ENCODE measurements at regions not wholly inside any gene's neighbourhood (a gene's known extent, or its start where the extent isn't known, plus 50 kb on each side); places are given as distances from the start of the nearest gene placed in this dataset.

- no peak for DNase-seq (ENCODE audit: low read depth, low spot score)
- POLR2A ChIA-PET: no interaction called here
- Histone ChIP-seq H3K36me3 (ENCODE audit: control insufficient read depth in 1 of 2, insufficient read depth in 2 of 2, low read length in 2 of 2) (no peaks in the 10 kb centered on the region), H4K20me1 (ENCODE audit: insufficient read depth) (no peaks in the 10 kb centered on the region), H3K27ac (ENCODE audit: low read depth, low read length) (no peak overlapping the region), H3K4me1 (ENCODE audit: control insufficient read depth in 1 of 2, insufficient read depth in 2 of 2, low read length in 2 of 2) (peaks cover 0 to 3% of the 10 kb centered on the region in 2 experiments; a peak in 1 of 4 replicates), H3K4me2 (ENCODE audit: low read length) (no peak overlapping the region), H3K9me3 (ENCODE audit: control insufficient read depth in 1 of 2, insufficient read depth in 1 of 2, low read depth in 1 of 2, low read length in 2 of 2) (no peaks in the 10 kb centered on the region), H3K9ac (ENCODE audit: low read length) (no peak overlapping the region), H3K79me2 (ENCODE audit: insufficient read depth, low read length) (no peaks in the 10 kb centered on the region), H3K27me3 (ENCODE audit: insufficient read depth, low read length) (no peaks in the 10 kb centered on the region), H3K9me2 (ENCODE audit: insufficient read depth) (no peaks in the 10 kb centered on the region), H3K4me3 (replicated peaks in 1 of 2; ENCODE audit: low read depth in 1 of 2, low read length in 2 of 2) (no peak overlapping the region), H2AFZ (ENCODE audit: low read depth, low read length, poor library complexity, severe bottlenecking) (no peak overlapping the region)
- RAD21 ChIA-PET (ENCODE audit: low non-redundant PET in 1 of 2, low total read pairs in 2 of 2, uncharacterized antibody in 2 of 2, unreplicated experiment in 2 of 2): no interaction called here
- ATAC-seq: no peak
- intact Hi-C loops (cut with micrococcal nuclease): no loop called here
- BruUV-seq (replicated peaks): no TSS peak
- TF ChIP-seq POLR2A (IDR thresholded peaks at IDR 0.05; ENCODE audit: borderline replicate concordance, extremely low read depth, insufficient read depth, insufficient read length) (no peak), FOSL1 (IDR thresholded peaks at IDR 0.05; ENCODE audit: low read depth) (0 out of 2 replicates have a peak, but pooled peaks have one; percentile 13), CTCF (IDR thresholded peaks at IDR 0.05 in 2 of 3, conservative IDR thresholded peaks at IDR 0.05 in 1 of 3; ENCODE audit: borderline replicate concordance in 1 of 3, insufficient read depth in 1 of 3, low read depth in 2 of 3, low read length in 2 of 3) (no peak)
- CTCF ChIA-PET: no interaction called here
Observed at GRCh38 chr4:30103455-30103854, 616.7 kb upstream of the PCDH7 start.

GRCh38 chr4:30116401-30116800 is 603.8 kb upstream of the PCDH7 start:
- intact Hi-C loops (cut with micrococcal nuclease): no loop called here
- no peak overlapping the region for H3K9ac ChIP-seq (ENCODE audit: low read length)
- BruUV-seq (replicated peaks): no TSS peak
- no peaks in the 10 kb centered on the region for H3K36me3 ChIP-seq (ENCODE audit: control insufficient read depth in 1 of 2, insufficient read depth in 2 of 2, low read length in 2 of 2)
- POLR2A ChIA-PET: no interaction called here
- H2AFZ ChIP-seq (ENCODE audit: low read depth, low read length, poor library complexity, severe bottlenecking): no peak overlapping the region
- TF ChIP-seq MAX (IDR thresholded peaks at IDR 0.05) (no peak), ELF1 (IDR thresholded peaks at IDR 0.05; ENCODE audit: borderline replicate concordance, low read depth) (no peak), CEBPB (IDR thresholded peaks at IDR 0.05; ENCODE audit: low read depth) (no peak), YY1 (IDR thresholded peaks at IDR 0.05; ENCODE audit: extremely low read depth, insufficient replicate concordance, low read depth, low read length) (no peak), ATF3 (IDR thresholded peaks at IDR 0.05) (no peak), JUND (IDR thresholded peaks at IDR 0.05) (no peak)
- H3K4me2 ChIP-seq (ENCODE audit: low read length): no peak overlapping the region
- no peaks in the 10 kb centered on the region for H3K9me3 ChIP-seq (ENCODE audit: control insufficient read depth in 1 of 2, insufficient read depth in 1 of 2, low read depth in 1 of 2, low read length in 2 of 2)
- no peak for DNase-seq (ENCODE audit: low read depth, low spot score)
- RAD21 ChIA-PET (ENCODE audit: low non-redundant PET in 1 of 2, low total read pairs in 2 of 2, uncharacterized antibody in 2 of 2, unreplicated experiment in 2 of 2): no interaction called here
- CTCF ChIA-PET: no interaction called here
- no peaks in the 10 kb centered on the region for H4K20me1 ChIP-seq (ENCODE audit: insufficient read depth)
- no peak for ATAC-seq
- H3K27ac ChIP-seq (ENCODE audit: low read depth, low read length): no peak overlapping the region
- no peaks in the 10 kb centered on the region for H3K79me2 ChIP-seq (ENCODE audit: insufficient read depth, low read length)
- no peak overlapping the region for H3K4me3 ChIP-seq (replicated peaks in 1 of 2; ENCODE audit: low read depth in 1 of 2, low read length in 2 of 2)
- no peaks in the 10 kb centered on the region for H3K4me1 ChIP-seq (ENCODE audit: control insufficient read depth in 1 of 2, insufficient read depth in 2 of 2, low read length in 2 of 2)
- no peaks in the 10 kb centered on the region for H3K9me2 ChIP-seq (ENCODE audit: insufficient read depth)
- H3K27me3 ChIP-seq (ENCODE audit: insufficient read depth, low read length): no peaks in the 10 kb centered on the region

Data from HCT116 (cell line).